HG03432 (cell line): ENCODE measurements at regions not wholly inside any gene's neighbourhood (a gene's known extent, or its start where the extent isn't known, plus 50 kb on each side); places are given as distances from the start of the nearest gene placed in this dataset.

ENCODE experiments used
- ATAC-seq: cut with Tn5 transposase; IDR thresholded peaks from one replicate; pipeline ENCODE4 v1.9.1; 2021; ENCODE audit warnings: mild to moderate bottlenecking, moderate library complexity; ENCODE audit not compliant: unreplicated experiment

DNA sequence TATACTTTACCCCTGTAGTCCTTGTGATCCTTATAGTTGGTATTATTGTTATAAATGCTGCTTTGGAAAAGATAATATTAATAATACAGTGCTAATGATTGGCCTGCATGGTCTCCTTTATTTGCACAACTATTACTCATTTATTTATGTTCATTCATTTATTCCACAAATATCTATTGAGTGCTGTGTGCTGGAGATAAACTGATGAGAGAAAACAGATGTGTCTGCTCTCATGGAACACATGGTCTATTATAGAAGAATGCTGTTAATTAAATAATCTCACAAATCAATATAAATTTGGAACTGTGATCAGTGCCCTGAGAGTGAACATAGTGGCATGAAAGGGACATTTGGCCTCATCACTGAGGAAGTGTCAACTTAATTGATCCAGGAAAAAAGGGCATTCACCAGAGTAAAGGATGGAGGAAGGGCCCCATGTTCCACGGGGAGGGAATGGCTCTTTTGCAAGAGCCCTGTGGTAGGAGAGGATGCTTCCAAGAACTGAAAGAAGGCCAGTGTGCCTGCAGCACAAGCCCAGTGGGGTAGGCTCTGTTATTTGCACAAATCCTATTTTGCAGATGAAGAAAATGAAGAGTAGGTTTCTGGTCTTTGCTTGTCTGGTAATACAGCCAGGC lies 91.5 kb upstream of the STK39 start:
- no peak for ATAC-seq

DNA sequence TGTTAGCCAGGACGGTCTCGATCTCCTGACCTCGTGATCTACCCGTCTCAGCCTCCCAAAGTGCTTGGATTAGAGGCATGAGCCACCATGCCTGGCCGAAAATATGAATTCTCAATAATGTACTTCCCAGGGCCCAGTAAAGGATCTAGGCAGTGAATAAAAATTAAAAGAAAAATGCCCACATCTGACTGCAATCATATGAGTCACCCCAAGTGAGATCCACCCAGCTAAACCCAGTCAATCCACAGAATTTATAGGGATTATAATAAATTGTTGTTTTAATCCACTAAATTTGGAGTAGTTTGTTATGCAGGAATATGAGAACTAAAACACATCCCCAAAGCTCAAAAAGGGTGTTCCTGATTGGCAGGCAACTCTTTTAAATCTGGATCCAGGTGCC lies 93.5 kb upstream of the STK39 start:
- ATAC-seq, result no peak

DNA sequence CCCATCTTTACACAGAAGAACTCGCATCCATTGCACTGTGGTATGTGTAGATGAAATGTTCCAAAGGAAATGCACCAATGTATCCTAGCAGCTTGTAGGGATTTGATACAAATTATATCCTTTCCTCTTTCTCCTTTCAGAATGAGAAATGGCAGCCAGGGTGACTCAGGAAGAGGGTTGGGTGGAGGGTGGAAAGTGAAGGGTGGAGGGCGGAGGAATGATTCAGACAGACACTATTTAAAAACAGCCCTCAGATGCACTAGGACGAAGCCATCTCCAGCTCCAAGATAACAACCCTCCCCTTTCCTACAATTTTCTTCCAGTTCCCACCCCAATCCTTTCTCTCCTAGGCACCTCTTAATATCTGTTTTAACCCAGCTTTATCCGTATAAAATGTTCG lies 96.2 kb upstream of the STK39 start:
- ATAC-seq, result no peak

DNA sequence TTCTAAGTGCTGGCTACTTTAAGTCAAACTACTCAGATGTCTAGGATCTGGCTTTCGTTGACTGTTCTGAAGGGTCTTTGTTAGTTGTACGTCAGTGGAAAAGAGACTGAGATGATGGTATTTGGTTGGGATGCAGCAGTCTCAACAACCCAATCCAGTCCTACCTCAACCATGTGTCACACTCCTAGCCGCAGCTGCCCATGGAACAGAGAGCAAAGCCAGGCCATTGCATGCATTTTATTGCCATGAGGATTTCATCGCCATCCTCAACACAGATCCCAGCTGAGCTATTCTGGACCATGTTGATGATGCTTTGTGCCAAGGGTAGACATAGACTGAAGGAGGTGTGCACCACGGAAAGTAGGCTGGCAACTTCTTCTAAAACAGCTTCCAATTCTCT lies 97.3 kb upstream of the STK39 start:
- ATAC-seq, result no peak

DNA sequence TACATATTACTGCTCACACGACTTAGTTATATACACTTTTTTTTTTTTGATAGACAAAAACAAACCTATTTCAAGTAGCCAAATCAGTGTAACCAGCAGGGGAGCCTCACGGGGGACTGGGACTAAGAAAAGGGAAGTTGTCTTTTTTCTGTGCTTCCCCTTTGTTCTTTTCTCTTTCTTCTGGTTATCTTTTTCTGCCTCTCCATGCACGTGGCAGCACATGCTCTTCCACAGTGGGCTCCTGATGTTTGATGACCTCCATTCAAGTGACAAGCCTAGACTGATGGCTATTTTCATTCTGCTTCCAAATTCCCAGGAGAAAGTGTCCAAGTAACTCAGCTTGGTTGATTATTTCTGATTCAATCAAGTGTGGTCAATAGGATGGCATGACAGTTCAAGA lies 98.2 kb upstream of the STK39 start:
- no peak for ATAC-seq

DNA sequence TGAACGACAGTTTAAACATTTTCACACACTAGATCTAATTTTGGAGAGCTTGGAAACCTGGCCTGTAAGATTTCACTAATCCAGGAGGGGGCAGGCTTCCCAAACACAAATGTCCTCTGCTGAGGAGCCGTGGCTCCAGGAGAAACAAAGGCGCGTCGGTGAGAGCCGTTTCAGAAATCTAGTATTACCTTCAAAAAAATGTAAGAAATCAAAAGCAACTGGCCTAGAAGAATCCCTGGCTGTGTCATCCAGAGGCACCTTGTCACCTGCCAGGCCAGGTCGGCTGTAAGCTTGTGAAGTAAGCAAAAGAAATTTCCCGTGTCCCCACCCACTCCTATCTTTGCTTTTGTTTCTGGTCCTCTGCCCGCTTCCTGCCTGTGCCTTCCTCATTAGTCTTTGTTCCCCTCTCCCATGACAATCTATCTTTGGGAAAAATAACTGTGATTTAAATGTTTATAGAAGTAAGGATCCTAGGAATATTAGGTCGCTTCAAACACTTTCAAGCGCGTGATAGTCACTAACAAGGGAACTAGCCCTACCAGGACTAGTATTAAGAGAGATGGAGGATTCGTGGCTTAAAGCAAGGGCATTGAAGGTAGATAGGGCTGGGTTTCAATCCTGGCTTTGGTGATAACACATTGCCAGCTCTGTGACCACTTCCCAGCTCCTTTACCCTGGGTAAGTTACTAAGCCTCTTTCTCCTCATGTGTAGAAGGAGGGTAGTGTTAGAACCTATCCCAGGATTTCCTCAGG lies 99.5 kb upstream of the STK39 start:
- peak; percentile 82 for ATAC-seq

DNA sequence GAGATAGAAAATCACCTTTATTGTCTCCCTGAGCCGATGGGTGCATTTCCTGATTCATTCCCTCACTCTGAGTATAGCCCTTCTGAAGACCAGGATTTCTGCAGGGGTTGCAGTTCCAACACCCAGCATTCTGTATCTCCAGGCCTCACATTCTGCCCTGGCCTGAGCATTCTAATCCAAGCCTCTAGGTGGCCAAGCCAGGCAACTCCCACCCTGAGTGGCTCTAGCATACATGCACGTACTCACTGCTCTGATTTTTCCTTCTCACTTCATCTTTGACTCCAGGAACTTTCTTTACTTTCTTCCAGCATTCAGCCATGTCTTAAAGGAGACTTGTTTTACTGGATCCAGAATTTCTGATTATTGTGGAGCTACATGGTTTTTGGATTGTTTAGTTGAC lies 100.7 kb upstream of the STK39 start:
- ATAC-seq, result peak; percentile 68

DNA sequence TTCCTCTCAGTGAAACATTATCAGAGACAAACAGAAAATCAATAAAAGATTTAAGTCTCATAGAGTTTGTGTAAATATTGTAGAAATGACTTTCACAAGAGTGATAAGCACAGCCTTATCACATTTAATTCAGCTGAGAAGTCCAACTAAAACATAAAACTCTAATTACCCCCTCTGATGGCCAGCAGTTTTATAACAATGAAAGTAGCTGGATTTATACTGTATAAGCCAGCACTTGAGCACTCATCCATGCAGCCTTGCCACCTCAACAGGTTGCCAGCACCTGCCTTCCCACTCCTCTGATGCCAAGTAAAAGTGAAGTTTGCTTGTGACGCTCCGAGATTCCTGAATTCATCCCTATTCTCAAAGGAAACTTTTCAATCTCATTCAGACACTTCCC lies 103.0 kb upstream of the STK39 start:
- no peak for ATAC-seq

DNA sequence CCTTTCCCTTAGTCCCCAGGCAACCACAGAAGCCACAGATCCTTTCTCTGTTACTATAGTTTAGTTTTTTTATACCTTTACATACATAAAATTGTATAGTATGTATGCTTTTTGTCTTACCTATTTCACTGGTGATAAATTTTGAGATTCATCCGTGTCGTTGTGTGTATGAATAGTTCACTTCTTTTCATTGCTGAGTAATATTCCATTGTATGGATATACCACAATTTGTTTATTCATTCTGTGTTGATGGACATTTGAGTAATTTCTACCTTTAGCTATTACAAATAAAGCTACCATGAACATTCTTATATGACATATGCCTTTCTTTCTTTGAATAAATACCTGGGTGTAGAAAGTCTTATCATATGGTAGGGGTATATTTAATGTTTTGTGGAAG lies 102.8 kb upstream of the CERS6 start:
- no peak for ATAC-seq

DNA sequence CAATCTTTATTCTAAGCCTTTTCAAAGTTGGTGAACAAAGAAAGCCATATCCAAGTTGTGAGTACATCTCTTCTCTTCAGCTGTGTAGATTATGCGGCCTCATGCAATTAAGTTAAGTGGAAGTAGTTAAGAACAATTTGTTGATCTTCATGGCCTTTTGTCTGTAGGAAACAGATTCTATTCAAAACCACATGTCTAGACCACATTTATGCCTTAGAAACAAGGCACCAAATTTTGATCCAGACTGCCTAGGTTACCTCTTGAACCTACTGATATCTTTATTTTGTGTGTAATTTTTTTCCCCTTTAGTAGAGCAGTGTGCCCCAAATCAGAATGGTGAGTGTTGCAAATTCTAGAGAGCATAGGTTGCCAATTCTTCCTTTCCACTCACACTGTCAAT lies 101.6 kb upstream of the CERS6 start:
- ATAC-seq, result no peak

DNA sequence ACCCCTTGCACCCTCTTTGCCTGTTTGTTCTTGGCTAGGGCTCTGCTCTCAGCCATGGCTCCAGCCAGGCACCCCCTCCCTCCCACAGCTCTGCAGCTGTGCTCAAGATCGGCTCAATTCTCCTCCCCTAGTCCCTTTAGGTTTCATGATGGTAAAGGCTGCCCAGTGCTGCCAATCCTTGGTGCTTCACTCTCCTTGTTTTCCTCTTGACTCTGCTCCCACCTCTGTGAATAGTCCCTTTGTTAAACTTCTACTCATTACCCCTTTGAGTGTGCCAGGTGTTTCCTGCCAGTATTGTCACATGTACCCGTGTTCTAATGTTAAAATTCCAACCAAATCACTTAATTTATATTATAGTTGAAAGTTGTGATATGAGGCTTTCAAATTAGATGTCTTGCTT lies 101.0 kb upstream of the CERS6 start:
- no peak for ATAC-seq

DNA sequence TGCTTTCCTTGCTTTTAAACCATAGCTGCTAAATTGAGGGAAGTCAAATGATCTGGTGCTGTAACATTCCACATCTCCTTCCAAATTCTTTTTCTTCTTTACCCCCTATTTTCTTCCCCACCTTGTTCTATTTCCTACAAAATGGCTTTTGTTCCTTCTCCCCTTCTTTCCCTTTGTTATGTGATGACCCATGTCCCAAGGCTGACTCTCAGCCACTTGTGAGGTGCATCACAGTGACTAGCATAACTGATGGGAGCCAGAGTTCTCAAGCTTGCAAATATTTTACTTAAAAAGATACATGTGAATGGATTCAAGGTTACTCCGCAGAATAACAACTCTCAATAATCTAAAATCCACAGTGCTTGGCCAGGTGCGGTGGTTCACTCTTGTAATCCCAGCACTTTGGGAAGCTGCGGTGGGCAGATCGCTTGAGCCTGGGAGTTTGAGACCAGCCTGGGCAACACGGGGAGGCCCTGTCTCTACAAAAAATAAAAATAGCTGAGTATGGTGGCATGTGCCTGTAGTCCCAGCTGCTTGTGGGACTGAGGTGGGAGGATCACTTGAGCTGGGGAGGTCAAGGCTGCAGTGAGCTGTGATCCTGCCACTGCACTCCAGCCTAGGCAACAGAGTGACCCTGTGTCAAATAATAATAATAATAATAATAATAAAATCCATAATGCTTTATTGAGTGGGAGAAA lies 100.1 kb upstream of the CERS6 start:
- ATAC-seq, result no peak

DNA sequence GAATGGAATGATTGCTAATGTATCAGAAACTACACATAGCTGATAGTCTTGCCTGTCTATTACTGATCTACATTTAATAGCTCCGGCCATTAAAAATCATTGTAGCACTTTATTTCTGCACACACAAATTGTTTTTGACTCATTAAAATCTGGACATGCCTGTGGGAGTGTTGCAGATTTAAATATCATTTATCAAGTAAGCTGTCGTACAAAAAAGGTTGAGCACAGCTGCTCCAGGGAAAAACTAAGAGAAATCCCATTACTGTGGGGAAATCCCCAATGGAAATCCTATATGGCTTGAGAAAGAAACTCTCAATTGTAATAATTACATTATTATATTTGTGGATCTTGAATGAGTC lies 99.6 kb upstream of the CERS6 start:
- no peak for ATAC-seq

DNA sequence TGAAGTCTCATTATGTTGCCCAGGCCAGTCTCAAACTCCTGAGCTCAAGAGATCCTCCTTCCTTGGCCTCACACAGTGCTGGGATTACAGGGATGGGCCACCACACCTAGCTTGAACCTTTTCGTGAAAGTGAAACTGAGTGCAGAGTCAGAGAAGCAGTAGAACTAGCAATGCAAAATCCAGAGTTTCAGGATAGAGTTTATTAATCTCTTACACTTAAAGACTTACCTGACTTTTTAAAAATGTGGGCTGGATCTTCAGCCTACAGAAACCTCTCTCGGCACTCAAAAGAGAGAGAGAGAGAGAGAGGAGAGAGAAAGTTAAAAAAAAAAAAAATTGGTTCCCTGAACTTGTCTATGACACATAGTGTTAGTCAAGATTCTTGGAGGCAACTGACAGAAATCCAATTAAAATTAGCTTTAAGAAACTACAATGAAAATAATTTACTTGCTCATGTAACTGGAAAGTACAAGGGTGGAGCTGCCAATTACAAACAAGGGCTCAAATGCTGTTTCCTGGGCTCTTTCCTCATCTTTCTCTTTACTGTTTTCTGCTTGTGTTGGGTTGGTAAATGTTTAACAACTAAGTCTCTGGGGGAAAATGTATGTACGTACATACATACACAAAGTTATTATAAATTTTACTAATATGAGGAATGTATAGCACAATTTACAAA lies 98.1 kb upstream of the CERS6 start:
- ATAC-seq, result peak; percentile 64

DNA sequence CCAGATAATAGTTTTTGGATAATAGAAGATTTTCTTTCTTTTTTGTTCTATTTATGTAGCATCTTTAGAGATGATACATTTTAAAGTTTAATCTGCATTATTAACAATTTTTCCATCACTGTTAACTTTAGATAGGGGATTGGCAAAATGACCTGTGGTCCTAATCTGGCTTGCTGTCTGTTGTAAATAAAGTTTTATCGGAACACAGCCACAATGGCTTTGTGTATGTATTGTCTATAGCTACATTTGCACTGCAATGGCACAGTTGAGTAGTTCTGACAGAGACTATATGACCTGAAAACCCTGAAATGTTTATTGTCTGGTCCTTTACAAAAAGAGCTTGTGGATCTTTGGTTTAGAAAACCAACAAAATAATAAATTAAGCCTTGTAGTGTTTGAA lies 97.0 kb upstream of the CERS6 start:
- no peak for ATAC-seq

DNA sequence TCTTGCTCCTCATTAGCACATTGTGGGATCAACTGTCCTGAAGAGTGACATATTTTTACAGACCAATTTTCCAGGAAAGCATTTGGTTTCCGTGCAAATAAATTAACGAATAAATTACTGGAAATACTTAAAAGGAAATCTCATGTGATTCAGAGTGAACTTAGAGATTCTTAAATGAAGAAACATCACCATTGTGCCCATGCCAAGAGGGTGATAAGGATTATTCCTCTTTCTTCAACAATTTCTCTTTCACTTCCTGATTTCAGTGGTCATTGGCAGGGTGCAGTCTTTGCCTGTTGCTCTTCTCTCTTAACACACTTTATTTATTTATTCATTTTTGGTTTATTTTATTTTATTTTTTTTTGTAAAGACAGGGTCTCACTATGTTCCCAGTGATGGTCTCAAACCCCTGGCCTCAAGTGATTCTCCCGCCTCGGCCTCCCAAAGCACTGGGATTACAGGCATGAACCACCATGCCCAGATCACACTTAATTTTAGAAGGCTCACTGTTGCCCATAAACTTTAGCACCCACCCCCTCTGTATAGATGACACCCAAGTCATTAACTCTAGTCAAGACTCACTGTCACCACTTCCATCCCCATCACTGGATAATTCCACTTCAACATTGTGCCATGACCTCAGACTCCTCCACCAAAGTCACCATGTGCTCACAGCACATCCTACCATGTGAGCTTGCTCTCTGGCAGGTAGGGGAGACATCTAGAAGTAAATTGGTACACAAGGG lies 92.6 kb upstream of the CERS6 start:
- ATAC-seq, result peak; percentile 82

DNA sequence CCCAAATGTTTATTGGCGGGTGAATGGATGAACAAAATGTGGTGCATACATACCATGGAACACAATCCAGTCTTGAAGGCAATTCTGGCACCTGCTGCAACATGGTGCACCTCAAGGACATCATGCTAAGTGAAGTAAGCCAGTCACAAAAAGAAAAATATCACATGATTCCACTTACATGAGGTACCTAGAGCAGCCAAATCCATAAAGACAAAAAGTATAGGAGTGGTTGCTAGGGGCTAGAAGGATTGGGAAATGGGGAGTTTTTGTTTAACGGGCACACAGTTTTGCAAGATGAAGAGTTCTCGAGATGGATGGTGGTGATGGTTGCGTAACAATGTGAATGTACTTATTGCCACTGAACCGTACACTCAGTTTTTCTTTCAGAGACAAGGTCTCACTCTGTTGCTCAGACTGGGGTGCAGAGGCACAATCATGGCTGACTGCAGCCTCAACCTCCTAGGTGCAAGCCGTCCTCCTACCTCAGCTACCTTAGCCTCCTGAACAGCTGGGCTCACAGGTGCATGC lies 90.9 kb upstream of the CERS6 start:
- no peak for ATAC-seq

DNA sequence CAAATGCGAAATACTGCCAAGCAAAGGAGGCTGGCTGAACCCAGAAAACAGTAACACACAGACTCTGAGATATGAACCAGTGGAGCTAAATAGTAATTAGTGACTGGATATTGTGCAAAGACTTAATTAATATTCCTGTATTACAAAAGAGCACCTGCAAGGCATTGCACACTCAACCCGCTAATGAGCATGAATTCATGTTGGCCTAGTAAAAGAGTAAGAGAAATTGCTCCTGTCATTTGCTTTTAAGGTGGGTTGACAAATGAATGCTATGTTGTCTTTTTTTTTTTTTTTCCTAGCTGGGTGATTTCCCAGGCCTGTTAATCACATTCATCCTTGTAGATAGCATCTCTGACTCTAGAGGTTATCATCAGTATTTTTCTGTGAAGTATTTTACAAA lies 87.0 kb upstream of the CERS6 start:
- no peak for ATAC-seq

DNA sequence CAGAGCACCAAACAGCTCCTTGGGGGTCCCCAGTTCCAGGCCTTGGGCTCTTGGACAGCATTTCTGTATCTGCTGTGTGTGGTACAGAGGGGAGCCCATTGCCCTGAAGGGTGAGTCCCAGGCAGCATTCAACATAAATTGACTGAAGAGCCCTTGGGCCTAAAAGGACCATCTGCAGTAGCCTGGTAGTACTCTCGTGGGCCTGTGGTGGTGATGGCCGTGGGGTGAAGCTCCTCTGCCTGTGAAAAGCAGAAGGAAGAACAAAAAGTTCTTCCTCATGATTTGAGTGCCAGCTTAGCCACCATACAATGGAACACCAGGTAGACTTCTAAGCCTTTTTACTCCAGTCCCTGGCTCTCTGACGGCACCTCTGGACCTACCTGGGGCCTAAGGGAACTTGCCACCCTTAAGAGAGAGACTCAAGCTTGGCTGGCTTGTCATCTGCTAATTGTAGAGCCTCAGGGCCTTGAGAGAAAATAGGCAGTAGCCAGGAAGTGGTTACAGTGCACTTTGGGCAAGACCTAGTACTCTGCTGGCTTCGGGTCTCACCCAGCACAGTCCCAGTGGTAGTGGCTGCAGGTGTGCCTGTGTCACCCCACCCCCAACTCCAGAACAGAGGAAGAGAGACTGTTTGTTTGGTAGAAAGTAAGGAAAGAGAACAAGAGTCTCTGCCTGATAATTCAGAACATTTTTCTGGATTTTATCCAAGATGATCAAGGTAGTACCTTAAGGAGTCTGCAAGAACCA lies 84.6 kb upstream of the CERS6 start:
- ATAC-seq, result peak; percentile 55

DNA sequence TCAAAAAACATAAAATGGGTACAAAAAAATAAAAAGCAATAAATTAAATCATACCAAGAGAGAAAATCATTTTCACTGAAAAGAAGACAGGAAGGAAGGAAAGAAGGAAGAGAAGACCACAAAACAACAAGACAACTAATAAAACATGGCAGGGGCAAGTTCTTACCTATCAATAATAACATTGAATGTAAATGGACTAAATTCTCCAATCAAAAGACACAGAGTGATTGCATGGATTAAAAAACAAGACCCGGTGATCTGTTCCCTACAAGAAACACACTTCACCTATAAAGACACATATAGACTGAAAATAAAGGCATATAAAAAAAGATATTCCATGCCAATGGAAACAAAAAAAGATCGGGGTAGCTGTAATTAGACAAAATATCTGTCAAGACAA lies 82.6 kb upstream of the CERS6 start:
- no peak for ATAC-seq
